ENCODE measurements at regions not wholly inside any gene's neighbourhood (a gene's known extent, or its start where the extent isn't known, plus 50 kb on each side); places are given as distances from the start of the nearest gene placed in this dataset.

DNA sequence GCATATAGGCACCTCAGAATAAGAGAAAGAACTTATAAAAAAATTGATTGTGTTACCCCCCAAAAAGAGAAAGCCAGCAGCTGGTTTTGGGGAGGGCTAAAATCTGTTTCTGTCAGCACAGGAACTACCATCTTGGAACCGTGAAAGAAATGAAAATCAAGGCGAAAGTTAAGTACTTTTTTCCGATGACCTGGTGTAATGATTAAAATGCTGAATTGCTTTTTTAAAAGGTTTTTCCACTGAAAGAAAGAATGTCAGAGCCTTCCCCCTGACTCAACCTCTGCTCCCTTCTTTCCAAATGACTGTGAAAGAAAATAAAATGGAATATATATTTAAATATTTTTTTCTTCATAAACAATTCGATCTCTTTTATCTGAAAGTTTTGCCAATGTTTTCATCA, 570.5 kb upstream of the CFAP20DC start:
- TF ChIP-seq GATA3 (IDR thresholded peaks at IDR 0.05; ENCODE audit: low read depth, low read length) (no peak), GATA2 (IDR thresholded peaks at IDR 0.05; ENCODE audit: low read depth, low read length) (no peak)

Measured in SH-SY5Y (cell line).